GM12872 (cell line): ENCODE measurements at regions not wholly inside any gene's neighbourhood (a gene's known extent, or its start where the extent isn't known, plus 50 kb on each side); places are given as distances from the start of the nearest gene placed in this dataset.

Source experiments
- TF ChIP-seq, protein P1 (sequence below): IDR thresholded peaks from 3 replicates; pipeline ENCODE4 v1.5.1; 2011; ENCODE audit warnings: low read depth, mild to moderate bottlenecking, low read length, moderate library complexity; ENCODE audit not compliant: insufficient read depth

DNA sequence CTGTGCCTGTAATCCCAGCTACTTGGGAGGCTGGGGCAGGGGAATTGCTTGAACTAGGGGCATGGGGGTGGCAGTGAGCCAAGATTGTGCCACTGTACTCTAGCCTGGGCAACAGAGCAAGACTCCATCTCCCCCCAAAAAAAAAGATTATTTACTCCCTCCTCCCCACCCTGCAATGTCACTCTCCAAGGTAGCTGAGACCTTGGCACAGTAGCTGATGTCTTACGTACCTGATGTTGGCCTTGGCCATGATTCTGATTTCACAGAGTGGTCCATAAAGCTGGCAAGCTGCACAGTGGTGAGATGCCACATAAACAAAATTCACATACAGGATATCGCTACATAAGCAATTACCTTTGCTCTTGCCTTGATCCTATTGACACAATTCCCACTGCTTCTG is 108.5 kb downstream of the CAVIN4 start:
- TF ChIP-seq, protein P1, sequence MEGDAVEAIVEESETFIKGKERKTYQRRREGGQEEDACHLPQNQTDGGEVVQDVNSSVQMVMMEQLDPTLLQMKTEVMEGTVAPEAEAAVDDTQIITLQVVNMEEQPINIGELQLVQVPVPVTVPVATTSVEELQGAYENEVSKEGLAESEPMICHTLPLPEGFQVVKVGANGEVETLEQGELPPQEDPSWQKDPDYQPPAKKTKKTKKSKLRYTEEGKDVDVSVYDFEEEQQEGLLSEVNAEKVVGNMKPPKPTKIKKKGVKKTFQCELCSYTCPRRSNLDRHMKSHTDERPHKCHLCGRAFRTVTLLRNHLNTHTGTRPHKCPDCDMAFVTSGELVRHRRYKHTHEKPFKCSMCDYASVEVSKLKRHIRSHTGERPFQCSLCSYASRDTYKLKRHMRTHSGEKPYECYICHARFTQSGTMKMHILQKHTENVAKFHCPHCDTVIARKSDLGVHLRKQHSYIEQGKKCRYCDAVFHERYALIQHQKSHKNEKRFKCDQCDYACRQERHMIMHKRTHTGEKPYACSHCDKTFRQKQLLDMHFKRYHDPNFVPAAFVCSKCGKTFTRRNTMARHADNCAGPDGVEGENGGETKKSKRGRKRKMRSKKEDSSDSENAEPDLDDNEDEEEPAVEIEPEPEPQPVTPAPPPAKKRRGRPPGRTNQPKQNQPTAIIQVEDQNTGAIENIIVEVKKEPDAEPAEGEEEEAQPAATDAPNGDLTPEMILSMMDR = no peak

GRCh38 chr9:100689635-100690034 is 111.8 kb downstream of the CAVIN4 start:
- TF ChIP-seq, protein P1 = no peak

- TF ChIP-seq, protein P1 = no peak
These were observed 112.6 kb downstream of the CAVIN4 start for GRCh38 chr9:100690438-100690837.

GRCh38 chr9:100697339-100697738 is 119.5 kb downstream of the CAVIN4 start:
- TF ChIP-seq, protein P1 = no peak

GRCh38 chr9:100698945-100699344 is 121.1 kb downstream of the CAVIN4 start:
- TF ChIP-seq, protein P1 = no peak

GRCh38 chr9:100699668-100700067 is 121.8 kb downstream of the CAVIN4 start:
- TF ChIP-seq, protein P1 = no peak

- TF ChIP-seq, protein P1 = peak; percentile 54
These were observed 122.9 kb downstream of the CAVIN4 start for GRCh38 chr9:100700689-100701318.
